Neural cell (in vitro differentiated cells): ENCODE measurements at regions not wholly inside any gene's neighbourhood (a gene's known extent, or its start where the extent isn't known, plus 50 kb on each side); places are given as distances from the start of the nearest gene placed in this dataset.

Experiments used
- CTCF ChIP-seq: fragments of 450-650 bp; IDR thresholded peaks from 2 replicates; pipeline ENCODE4 v1.5.1; 2014; ENCODE audit warnings: antibody characterized with exemption, mild to moderate bottlenecking, moderate library complexity; ENCODE audit not compliant: poor library complexity, severe bottlenecking
- EP300 ChIP-seq: fragments of 450-650 bp; conservative IDR thresholded peaks from 2 replicates; pipeline ENCODE4 v1.6.1; 2014; ENCODE audit warnings: antibody characterized with exemption, mild to moderate bottlenecking, moderate library complexity; ENCODE audit not compliant: poor library complexity, severe bottlenecking
- EZH2 ChIP-seq: fragments of 200-600, 300-800 bp; shearing (Covaris generic), sonication (generic); IDR thresholded peaks from 2 replicates; pipeline ENCODE4 v1.6.1; 2014; ENCODE audit warnings: antibody characterized with exemption, low read length, borderline replicate concordance, mild to moderate bottlenecking; ENCODE audit not compliant: insufficient read depth, poor library complexity, severe bottlenecking
- POLR2AphosphoS5 ChIP-seq: IDR thresholded peaks from 2 replicates; pipeline ENCODE4 v1.6.1; 2012
- REST ChIP-seq: IDR thresholded peaks from 2 replicates; pipeline ENCODE4 v1.6.1; 2012; ENCODE audit warnings: borderline replicate concordance
- SMC3 ChIP-seq: fragments of 450-650 bp; conservative IDR thresholded peaks from 2 replicates; pipeline ENCODE4 v1.6.1; 2014; ENCODE audit warnings: antibody characterized with exemption, mild to moderate bottlenecking, moderate library complexity; ENCODE audit not compliant: poor library complexity
- TAF1 ChIP-seq: IDR thresholded peaks from 2 replicates; pipeline ENCODE4 v1.6.1; 2012; ENCODE audit warnings: low read depth

DNA sequence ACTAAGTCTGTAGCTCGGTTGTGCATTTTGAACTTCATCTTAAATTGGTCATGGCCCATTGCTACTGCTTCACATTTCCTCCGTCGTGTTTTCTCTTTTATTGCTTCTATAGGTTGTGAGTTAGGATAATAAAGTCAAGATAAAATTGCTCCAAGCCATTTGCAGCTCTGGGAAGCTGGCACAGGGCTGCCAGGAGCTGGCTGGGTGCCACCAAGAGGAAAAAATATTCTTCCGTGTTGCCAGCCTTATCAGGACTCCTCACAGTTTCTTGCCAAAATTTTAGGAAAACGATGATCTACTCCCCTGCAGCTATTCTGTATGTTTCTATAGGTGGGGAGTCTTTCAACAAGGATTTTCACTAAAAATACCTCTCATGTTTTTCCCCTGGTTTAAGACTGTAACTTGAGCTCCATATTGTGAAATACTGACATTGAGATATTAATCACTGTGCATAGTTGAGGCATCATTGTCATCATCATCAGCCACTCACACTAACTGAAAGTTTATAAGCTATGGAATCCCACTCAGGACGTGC, 55.4 kb upstream of the PIAS1 start:
- TF ChIP-seq POLR2AphosphoS5, result no peak
- no peak for TF ChIP-seq CTCF
- TF ChIP-seq TAF1, result no peak
- no peak for TF ChIP-seq REST
- TF ChIP-seq EZH2, result no peak
- no peak for TF ChIP-seq SMC3
- TF ChIP-seq EP300, result no peak
